Pulmonary artery endothelial cell (primary cell): ENCODE measurements at regions not wholly inside any gene's neighbourhood (a gene's known extent, or its start where the extent isn't known, plus 50 kb on each side); places are given as distances from the start of the nearest gene placed in this dataset.
A peak's percentile ranks its signal among the peaks of the same experiment; 100 is the strongest.
"Not testable (repeated sequence)": the region's sequence is repeated elsewhere in the genome, so short reads cannot be mapped to it uniquely, and the experiment has no call there.

Source experiments
- DNase-seq: peaks from one replicate; pipeline ENCODE4 v3.0.0-alpha.2; 2011; ENCODE audit warnings: low read depth, low spot score

DNA sequence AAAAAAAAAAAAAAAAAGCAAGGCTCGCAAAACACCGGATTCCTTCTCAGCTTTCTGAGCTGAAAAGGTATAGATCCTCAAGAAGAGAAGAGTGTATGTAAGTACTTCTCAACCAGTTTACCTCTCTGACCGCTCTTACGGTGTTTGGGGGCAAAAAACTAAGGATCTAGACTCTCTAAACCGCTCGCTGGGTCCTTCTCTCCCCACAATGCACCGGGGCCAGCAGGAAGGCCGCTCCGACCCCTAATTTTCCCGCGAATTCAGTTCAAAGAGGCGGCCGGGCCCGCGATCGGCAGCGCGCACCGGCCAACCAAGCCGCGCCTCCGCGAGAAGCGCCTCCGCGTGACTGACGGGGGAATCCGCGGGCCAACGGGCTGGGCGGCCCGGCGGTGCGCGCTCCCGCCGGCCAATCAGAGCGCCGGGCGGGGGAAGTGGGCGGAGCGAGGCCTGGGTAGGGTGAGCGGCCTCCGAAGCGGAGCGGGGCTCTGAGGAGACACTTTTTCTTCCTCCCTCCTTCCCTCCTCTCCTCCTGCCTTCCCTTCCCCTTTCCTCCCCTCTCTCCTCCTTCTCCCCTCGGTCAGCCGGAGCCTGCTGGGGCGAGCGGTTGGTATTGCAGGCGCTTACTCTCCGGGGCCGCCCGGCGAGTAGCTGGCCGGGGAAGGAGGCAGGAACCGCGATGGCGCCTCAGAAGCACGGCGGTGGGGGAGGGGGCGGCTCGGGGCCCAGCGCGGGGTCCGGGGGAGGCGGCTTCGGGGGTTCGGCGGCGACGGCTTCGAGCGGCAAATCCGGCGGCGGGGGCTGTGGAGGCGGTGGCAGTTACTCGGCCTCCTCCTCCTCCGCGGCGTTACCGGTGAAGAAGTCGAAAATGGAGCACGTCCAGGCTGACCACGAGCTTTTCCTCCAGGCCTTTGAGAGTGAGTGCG lies 93.0 kb downstream of the CRLF3 start:
- peak; percentile 17 for DNase-seq

DNA sequence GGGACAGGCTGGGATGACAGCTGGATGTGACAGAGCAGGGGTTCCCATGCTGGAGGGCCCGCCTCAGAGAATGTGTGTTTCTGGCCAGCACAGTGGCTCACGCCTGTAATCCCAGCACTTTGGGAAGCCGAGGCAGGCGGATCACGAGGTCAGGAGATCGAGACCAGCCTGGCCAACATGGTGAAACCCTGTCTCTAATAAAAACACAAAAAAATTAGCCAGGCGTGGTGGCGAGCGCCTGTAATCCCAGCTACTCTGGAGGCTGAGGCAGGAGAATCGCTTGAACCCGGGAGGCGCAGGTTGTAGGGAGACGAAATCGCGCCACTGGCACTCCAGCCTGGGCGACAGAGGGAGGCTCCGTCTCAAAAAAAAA lies 93.7 kb downstream of the CRLF3 start:
- DNase-seq = not testable (repeated sequence)

DNA sequence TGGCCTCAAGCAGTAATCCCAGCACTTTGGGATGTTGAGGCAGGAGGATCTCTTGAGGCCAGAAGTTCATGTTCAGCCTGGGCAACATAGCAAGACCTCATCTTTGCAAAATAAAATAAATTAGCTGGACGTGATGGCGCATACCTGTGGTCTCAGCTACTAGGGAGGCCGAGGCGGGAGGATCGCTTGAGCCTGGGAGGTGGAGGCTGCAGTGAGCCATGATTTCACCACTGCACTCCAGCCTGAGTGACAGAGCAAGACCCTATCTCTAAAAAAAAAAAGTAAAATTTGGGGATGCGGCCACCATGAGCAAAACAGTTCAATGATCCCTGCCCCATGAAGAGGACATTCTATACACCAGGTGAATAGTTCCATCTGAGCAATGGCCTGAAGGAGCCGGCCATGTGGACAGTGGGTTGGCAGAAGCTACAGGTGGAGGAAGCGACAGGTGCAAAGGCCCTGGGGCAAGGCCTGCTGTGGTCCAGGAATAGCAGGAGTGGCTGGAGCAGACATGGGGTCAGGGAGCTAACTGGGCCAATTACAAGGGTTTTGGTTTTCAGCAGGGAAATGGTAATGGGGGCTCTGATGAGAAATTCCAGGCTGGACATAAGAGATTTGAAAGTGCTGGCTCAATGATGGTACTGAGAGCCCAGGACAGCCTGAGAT lies 94.2 kb downstream of the CRLF3 start:
- DNase-seq = not testable (repeated sequence)

DNA sequence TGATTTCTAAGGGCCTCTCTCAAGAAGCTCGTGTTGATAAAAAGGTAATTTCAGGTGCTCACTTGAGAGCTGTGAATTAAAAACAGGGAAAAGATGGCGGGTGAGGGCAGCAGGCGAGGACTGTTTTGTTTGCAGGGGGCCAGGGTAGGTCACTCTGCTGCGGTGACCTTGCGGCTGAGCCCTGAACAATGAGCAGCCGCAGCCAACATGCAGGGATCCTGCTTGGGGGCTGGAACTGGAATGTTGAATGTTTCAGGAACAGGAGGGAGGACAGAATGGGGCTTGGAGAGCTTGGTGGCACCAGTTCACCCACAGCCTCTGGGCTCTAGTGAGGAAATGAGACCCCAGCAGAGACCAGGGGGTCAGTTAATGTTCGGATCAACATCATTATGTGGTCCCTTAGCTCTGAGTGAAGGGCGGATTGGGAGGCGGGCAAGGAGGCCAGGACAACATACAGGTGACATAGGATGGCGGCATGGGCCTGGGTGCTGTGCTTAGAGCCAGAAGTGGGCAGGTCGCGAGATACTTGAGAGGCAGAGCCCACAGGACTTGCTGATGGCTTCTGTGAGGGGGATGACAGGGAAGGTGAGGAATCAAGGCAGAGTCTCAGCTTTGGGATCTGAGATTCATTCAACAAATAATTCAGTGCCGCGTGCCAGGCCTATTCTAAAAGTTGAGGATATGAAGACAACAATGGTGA lies 94.9 kb downstream of the CRLF3 start:
- not testable (repeated sequence) for DNase-seq

- DNase-seq = not testable (repeated sequence)
Measured at GRCh38 chr17:30727517-30727916, 97.0 kb downstream of the CRLF3 start.

DNA sequence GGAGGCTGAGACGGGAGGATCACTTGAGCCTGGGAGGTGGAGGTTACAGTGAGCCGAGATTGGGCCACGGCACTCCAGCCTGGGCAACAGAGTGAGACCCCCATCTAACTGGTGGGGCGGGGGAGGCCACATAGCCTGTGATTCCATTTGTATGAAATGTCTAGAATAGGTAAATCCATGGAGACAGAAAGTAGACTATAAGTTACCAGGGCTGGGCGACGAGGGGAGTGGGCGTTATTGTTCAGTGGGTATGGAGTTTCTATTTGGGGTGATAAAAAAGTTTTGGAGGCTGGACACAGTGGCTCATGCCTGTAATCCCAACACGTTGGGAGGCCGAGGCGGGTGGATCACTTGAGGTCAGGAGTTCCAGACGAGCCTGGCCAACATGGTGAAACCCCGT lies 97.8 kb downstream of the CRLF3 start:
- DNase-seq = not testable (repeated sequence)

DNA sequence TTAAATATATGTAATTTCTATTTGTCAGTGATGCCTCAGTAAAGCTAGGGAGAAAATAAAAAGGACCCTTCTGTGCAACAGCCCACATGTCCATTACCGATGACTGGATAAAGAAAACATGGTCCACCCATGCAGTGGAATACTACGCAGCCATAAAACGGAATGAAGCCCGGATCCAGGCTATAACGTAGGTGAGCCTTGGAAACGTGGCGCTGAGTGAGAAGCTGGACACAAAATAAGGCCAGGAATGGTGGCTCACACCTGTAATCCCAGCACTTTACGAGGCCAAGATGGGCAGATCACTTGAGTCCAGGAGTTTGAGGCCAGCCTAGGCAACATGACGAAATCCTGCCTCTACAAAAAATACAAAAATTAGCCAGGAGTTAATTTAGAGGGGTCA lies 98.2 kb downstream of the CRLF3 start:
- DNase-seq = not testable (repeated sequence)

- DNase-seq = not testable (repeated sequence)
Measured at GRCh38 chr17:30724034-30724650, 100.3 kb downstream of the CRLF3 start.

DNA sequence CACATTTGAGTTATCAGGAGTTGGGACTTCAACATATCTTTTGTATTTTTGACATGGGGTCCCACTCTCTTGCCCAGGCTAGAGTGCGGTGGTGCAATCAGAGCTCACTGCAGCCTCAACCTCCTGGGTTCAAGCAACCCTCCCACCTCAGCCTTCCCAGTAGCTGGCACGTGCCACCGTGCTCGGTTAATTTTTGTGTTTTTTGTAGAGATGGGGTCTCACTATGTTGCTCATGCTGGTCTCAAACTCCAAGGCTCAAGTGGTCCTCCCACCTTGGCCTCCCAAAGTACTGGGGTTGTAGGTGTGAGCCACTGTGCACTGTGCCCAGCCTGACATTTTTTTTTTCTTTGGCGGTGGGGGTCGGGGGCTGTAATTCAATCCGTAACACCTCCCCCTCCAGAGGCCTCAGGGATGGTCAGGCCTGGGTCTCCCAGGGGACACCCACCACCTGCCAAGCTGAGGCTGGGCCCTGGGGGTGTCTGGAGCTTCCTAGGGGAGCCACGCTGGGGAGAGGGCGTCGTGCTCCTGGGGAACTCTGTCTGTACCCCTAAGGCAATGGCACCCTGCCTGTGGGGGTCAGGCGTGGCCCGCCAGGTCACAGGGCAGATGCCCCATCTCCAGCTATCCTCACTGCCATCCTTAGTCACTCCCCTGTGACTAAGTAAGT lies 102.2 kb downstream of the CRLF3 start:
- not testable (repeated sequence) for DNase-seq

GRCh38 chr17:30720971-30721370 lies 103.5 kb downstream of the CRLF3 start:
- not testable (repeated sequence) for DNase-seq

DNA sequence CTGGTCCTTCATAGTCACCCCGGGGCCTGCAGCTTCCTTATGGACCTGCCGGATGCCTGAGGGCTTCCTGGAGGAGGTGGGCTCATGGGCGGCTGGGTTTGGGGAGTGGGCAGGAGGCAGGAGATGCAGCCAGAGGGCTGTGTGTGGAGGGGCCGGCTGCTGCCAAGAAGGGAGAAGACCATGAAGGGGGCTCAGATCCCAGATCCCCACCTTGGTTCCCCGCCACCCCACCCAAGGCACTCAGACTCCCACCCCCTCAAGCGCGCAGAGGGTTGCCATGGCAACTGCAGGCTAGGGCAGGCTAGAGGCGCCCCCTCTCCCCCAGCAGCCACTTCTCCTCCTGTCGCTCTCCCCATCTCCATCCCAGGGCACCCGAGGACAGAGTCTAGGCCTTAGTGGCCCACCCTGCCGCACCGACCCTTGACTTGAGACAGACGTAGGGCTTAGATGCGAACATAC lies 104.5 kb downstream of the CRLF3 start:
- no peak for DNase-seq

DNA sequence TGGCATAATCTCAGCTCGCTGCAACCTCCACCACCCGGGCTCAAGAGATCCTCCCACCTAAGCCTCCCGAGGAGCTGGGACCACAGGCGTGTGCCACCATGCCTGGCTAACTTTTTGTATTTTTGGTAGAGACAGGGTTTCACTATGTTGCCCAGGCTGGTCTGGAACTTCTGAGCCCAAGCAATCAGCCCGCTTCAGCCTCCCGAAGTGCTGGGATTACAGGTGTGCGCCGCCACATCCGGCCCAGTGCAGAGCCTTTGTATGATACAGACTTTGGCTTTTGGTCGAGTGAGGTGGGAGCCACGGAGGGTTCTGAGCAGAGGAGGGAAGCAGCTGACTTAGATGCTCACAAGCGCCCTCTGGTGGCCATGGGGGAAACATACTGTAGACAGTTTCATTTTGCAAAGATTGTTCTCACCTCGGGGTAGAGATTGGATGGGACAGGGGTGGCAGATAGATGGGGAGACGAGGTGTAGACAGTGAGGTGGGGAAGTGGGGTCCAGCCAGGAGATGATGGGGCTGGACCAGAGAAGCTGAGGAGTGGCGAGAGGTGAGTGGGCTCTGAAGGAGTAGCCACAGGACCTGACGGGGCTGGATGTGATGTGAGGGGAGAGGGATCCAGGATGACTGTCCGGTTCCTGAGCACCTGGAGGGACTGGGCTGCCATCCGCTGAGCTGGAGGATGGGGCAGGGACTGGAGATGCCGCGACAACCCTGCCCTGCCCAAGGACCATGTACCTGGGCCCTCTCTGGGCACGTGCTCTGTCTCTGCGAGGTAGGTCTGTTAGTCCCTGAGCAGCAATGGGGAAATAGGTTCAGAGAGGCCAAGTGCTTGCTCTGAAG lies 105.1 kb downstream of the CRLF3 start:
- not testable (repeated sequence) for DNase-seq

- DNase-seq = not testable (repeated sequence)
Measured at GRCh38 chr17:30718691-30719090, 105.8 kb downstream of the CRLF3 start.

- DNase-seq = not testable (repeated sequence)
Measured at GRCh38 chr17:30718099-30718447, 106.4 kb downstream of the CRLF3 start.

GRCh38 chr17:30717291-30718098 lies 107.0 kb downstream of the CRLF3 start:
- DNase-seq = no peak

DNA sequence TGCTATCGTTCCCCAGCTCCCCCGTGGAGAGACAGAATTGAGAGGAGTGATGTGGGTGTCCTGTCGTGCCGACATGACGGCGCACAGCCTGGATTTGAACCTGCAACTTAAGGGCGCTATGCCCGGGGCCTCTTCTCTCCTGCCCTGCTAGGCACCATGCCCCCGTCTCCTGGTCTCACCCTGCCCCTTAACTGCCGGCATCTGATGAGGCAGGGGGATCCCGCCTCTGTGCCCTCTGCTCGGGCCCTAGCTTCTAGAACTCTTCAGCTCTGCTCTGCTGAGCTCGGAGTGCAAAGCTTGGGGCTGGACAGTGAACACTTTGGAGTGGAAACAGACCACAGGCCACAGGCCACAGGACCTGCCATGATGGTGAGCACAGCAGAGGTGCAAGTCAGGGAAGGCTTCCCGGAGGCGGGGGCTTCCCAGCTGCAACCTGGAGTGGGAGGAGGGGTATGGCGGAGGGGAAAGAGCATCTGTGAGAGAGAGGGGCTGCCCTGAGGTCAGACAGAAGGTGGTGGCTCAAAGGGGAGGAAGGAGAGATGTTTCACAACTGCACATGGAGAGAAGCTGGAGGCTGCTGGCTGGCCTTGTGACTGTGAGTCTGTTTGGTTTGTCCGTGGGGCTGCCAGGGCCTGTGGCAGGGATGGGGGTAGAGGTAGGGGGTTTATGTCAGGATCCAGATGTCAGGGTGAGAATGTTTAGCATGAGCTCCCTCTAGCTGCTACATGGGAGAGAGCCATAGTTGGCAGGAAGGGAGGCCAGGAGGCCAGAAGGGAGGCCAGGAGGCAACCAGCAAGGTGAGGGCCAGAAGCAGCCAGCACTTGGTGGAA lies 107.8 kb downstream of the CRLF3 start:
- no peak for DNase-seq

- DNase-seq = not testable (repeated sequence)
Measured at GRCh38 chr17:30714825-30715622, 109.5 kb downstream of the CRLF3 start.
